8988T (cell line): ENCODE measurements at regions not wholly inside any gene's neighbourhood (a gene's known extent, or its start where the extent isn't known, plus 50 kb on each side); places are given as distances from the start of the nearest gene placed in this dataset.
"Not testable (repeated sequence)": the region's sequence is repeated elsewhere in the genome, so short reads cannot be mapped to it uniquely, and the experiment has no call there.

ENCODE experiments used
- DNase-seq: peaks from one replicate; pipeline ENCODE4 v3.0.0; 2011

DNA sequence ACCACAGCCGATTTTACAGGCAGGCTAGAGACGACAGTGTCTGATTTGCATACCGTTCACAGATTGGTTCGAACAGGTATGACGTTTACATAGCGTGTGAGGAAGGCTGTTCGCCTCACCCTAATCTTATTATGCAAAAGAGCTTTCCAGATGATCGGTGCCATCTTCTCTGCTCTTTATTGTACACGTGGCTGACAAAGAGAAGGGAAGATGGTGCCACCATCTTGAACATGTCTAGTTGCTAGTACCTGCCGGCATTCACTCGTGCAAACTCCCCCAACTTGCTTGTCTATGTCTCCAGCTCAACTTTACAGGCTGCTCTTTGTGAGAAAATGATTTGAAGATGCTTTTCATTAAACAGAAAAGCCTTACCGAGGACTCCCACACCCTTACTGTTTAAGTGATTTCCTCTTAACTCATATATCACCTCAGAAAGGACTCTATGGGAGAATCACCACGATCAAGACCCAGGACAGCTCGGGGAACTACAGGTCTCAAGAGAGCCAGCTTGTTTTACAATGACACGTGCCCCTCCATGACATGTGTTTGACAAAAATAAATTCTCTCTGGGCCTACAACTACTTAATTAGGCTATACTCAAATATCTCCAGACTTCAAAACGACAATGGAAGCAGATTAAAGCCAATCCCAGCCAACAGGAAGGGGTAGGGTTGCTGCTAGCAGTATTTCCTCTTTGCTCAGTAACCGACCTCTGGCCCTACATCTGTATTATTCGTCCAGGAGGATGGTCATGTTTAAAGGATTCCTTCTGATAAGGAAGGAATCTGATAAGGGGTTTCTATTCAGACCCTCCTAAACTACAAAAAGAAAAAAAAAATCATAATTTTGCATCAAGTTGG, 480.6 kb downstream of the TMEM114 start:
- DNase-seq: no peak

DNA sequence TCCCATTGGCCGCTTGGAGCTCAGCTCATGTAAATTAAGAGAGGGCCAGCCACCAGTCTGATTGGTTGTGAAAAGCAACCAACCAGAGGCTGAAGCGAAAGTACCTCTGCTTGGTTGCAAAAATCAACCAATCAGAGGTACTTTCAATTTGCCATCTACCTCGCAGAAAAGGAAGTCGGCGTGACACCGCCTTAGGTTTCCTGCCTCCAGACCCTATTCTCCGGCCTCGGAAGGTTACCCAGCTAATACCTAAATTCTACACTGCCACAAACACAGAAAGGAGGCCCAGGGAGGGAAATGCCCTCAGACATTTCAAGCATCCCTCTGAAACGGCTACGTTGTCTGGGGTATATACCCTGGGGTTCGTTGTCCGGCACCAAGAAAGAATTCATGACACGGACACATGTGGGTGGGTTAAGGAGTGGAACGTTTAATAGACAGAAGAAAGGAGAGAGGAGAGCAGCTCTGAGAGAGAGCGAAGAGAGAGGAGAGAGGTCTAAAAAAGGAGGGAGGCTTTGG, 481.3 kb downstream of the TMEM114 start:
- no peak for DNase-seq

DNA sequence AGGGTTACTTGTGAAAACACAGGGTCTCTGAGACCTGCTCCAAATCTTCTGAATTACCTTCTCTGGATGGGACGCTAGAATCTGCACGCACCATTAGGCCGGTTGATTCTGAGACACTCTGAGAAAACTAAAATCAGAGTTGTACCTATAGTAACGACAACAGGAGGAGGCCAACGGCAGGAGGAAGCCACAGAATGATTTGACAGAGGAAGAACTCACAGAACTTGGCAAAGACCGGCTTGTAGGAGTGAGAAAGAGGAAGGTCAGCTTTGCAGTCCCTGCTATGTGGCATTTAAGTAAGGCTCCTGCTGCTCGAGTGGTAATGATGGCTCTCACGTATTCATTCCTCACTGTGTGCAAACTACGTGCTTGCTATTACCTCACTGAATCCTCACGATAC, 483.0 kb downstream of the TMEM114 start:
- DNase-seq: no peak

DNA sequence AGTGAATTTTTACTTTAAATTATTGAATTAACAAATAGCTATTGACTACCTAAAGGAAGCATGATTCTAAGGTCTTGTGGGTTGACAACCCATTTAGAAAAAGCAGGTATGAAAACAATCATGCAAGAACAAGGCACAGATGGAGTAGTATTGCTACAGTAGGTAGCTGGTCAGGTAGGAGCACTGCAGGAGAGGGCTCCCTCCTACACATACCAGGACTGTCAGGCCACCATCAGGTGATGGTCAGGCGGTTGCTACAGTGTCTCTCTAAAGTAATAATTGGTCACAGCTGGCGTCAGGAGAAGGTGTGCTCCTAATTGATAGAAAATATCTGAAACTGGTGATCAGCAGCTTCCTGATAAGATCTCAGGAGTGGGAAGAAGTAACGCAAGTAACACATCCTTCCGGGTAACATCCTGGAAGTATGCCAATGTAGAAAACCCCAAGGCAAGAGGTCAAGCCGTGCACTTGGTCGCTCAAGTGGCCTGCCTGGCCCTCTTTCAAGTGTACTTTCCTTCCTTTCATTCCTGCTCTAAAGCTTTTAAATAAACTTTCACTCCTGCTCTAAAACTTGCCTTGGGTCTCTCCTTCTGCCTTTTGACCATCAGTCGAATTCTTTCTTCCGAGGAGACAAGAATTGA, 486.5 kb downstream of the TMEM114 start:
- no peak for DNase-seq

GRCh38 chr16:8099586-8099985, 490.7 kb downstream of the TMEM114 start:
- no peak for DNase-seq

DNA sequence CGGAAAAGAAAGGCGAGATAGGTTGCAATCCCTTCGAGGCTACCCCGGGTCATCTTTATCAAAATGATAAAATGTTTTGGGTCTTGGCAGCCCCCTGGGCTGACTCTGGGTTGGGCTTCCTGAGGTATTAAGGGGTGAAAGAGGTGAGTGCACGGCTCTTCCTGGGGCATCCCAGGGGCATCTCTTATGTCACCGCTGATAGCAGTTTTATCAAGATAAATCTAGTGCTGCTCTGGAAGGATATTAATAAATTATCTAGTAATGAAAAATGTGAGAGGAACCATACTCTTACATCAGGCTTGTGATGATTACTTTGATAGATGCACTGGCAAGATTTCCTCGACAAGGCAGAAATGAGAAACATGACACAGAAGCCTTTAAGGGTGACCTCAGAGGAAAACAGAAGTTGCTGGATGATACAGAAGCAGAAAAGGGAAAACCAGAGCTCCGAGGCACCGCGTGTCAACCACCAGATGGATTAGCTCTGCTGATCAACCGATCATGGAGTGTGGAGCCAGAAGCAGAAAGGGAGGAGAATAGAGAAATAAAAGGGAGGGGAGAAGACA, 491.3 kb downstream of the TMEM114 start:
- DNase-seq: no peak

DNA sequence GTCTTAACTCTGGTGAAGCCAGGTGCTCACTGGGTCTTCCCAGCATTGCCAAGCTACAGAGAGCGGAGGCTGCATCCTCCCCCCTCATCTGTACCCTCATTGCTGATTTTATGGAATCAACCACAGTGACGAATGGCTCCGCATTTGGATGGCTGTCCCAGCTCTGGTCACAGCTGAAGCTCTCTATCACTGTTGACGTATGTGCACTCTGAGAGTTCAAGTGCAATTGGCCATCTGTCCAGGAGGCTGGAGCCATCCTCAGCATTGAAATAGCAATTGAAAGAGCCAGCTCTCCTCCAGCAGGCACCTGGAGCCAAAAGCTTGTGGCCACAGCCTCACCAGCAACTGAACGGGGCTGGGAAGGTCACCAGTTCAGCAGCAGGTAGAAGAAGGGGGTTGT, 494.1 kb downstream of the TMEM114 start:
- no peak for DNase-seq

DNA sequence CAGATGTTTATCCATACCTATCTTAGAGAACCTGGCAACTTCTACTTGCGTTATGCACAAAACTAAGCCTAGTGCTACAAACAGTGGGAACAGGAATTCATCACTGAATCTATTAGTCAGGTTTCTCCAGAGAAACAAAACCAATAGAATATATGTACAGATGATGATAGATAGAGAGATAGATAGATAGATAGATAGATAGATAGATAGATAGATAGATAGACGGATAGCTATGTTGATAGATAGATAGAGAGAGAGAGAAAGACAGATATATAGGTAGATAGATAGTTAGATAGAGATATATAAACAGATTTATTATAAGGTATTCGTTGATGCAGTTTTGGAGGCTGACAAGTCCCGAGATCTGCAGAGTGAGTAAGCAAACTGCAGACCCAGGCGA, 495.6 kb downstream of the TMEM114 start:
- no peak for DNase-seq

GRCh38 chr16:8088820-8089338, 501.4 kb downstream of the TMEM114 start:
- no peak for DNase-seq

DNA sequence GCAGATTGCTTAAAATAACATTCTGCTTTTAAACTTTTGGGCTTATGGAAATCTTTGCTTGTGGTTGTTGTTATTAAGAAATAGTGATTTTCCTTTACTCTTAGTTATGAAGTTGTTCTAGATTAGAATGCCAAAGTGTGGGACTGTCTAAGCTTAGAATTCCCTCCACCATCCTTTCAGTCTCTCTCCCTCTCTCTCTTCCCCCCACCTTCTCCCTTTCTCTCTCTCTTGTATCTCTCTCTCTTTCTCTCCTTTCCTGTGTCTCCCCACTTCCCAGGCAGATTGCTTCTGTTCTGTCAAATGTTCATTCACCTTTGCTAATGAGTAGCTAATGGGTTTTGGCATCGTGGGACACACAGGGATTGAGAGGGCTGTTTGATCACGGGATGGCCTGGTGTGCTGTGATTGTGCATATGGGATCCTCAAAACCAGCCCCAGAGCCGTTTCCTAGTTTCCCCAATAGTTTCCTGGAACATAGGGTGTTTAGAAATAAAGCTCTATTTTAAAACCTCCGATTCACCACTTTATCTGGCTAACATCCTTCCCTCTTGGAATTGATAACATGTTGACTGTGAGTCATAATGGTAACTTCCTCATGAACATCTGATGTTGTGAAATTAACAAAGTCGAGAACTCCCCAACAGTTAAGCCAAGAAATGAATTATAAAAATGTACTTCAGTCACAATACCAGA, 502.6 kb downstream of the TMEM114 start:
- DNase-seq: no peak

DNA sequence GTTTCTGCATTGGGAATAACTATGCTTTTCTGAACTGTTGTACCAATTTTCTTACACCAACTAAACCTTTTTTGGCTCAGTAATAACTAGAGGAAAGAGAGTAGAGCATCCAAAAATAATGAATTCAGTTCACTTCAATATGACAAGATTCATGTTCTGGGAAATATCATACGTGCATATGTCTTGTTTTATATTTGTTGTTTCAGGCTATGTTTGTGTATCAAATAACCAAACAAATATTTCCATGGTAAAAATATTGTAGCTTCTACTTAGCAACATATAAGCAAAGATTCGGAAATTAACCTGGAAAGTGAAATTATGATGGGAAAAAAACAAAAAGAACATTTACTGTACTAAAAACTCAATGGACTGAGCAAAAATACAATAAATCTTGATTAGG, 503.2 kb downstream of the TMEM114 start:
- DNase-seq: no peak

DNA sequence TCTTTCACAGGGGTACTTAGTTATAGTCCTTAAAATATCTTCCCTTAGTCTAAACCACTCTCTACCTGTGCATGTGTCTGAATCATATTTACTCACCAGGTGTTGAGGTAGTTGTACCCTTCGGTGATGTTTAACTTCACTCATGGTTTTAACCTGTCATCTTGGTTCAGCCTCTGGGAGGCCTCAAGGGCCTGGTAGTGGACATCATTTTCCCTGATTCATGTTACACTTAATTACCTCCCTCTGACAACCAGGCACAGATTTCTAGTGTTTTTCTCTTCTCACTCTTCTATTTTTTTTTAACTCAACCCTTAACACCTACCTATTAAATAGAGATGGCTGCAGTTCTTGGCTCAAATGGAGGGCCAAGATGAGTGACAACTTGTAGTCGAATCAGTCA, 505.4 kb downstream of the TMEM114 start:
- DNase-seq: no peak

GRCh38 chr16:8084302-8084701, 506.0 kb downstream of the TMEM114 start:
- DNase-seq: no peak

- no peak for DNase-seq
Measured at GRCh38 chr16:8083560-8083959, 506.8 kb downstream of the TMEM114 start.

DNA sequence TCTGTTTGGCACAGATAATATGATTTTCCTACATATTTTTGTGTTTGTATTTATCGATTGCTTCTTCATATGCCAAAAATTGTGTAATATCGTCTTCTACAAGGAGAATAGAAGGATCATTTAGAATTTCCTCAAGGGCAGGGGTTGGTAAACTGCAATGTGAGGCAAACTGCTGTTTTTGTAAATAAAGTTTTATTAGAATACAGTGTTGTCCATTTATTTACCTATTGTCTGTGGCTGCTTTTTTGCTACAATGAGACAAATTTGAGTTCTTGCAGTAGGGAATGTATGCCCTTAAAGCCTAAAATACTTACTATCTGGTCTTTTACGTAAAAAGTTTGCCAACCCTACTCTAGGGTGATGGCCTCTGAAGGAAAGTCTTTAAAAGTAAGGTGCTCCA, 509.5 kb downstream of the TMEM114 start:
- no peak for DNase-seq

DNA sequence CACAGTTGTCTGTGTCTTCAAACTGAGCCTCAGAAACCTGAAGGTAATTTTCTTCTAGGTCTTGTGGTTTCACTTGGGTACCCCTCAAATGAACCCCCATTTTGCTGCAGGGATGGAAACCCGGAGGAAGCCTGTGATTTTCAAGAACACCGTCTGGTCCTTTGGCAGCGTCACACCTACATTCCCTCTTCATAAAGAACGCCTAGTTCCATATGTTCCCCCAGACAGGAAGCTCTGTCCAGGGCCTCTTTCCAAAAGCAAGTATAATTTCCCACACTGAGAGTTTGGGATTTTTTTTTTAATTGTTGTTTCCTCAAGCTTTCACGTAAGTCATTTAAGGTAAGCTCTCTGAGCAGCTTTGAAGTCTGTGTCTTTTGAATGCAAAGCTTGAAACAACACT, 515.0 kb downstream of the TMEM114 start:
- no peak for DNase-seq

- no peak for DNase-seq
Measured at GRCh38 chr16:8070506-8070905, 519.8 kb downstream of the TMEM114 start.

GRCh38 chr16:8068225-8068624, 522.1 kb downstream of the TMEM114 start:
- not testable (repeated sequence) for DNase-seq

DNA sequence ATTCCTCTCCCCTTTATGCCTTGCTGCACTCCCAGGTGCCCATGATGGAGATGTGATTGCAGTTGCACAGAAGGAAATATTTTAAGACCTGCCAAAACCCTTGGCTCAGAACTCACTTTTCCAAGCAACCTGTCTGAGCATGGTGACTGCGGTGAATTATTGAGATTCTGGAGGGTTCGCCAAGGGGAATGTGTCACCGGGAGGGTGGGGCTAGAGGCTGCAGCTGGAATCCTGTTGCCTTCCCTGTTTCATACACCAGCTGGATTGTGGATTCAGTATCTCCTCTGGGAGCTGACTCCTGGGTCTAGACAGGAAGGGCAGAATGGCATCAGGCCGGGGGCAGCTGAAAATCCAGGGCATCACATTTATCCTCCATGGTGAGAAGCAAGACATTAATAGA, 527.2 kb downstream of the TMEM114 start:
- no peak for DNase-seq

DNA sequence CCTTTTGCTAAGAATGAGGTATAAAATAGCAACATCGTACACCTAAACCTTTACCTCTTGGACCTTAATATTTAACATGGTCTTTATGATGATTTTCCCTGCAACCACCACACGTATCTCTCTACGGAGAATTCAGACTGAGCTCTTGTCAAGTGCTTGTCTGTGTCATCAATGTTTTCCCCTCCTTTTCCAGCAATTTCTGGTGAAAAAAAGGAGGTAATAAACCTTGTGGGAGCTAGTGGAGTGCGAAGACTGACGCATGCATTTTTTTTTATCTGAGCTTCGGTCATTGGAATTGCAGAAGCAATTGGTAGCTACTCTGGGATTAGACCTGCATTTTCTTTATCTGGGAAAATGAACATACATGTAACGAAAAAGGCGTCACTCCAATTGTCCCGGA, 527.6 kb downstream of the TMEM114 start:
- no peak for DNase-seq

GRCh38 chr16:8055761-8056160, 534.5 kb downstream of the TMEM114 start:
- DNase-seq: no peak

DNA sequence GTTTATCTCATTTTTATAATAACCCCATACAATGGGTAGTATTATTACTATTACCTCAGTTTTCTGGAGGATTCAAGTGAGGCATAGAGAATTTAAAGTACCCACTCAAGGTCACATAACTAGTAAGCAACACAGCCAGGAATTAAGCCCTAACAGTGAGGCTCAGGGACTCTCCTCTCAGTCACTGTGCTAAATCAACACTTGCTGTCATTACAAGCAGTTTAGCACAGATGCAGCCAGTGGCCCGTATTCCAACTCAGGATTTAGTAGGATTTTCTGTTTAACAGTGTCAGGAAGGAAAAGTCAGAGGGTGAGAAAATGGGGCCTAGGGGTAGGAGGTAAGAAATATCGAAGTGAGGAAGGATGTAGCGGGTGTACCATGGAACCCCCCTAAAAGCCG, 536.9 kb downstream of the TMEM114 start:
- DNase-seq: no peak

DNA sequence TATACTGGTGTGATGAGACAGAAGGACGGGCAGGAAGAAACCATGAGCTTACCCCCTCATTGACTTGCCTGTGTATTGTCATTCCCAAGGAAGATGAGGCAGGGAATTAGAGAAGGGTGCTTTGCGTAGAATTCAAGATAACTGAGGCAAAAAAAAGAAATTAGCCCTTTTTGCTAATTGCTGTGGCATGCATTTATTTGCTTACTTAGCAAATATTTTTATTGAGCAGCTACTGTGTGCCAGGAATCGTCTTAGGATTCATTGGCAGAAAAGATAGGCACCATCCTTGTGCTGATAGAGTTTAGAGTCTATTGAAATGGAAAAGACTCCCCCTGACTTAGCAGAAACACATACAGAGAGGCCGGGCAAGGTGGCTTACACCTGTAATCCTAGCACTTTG, 541.9 kb downstream of the TMEM114 start:
- DNase-seq: no peak
